ENCODE measurements at regions not wholly inside any gene's neighbourhood (a gene's known extent, or its start where the extent isn't known, plus 50 kb on each side); places are given as distances from the start of the nearest gene placed in this dataset.

GRCh38 chr18:73556904-73557303 is 590.7 kb downstream of the FBXO15 start:
- no peak for TF ChIP-seq ZFP3 (CRISPR knock-in tag; IDR thresholded peaks at IDR 0.05)
- no peak for TF ChIP-seq ZNF70 (CRISPR knock-in tag; IDR thresholded peaks at IDR 0.05)
- no peak for TF ChIP-seq CSRNP3 (CRISPR knock-in tag; IDR thresholded peaks at IDR 0.05)
- no peak for TF ChIP-seq ZFP30 (CRISPR knock-in tag; IDR thresholded peaks at IDR 0.05)
- TF ChIP-seq GLIS3 (CRISPR knock-in tag; IDR thresholded peaks at IDR 0.05) = no peak
- no peak for TF ChIP-seq PPARA (CRISPR knock-in tag; IDR thresholded peaks at IDR 0.05; ENCODE audit: borderline replicate concordance)

GRCh38 chr18:73552171-73552570 is 595.5 kb downstream of the FBXO15 start:
- no peak for ATAC-seq
- no peak for TF ChIP-seq SNAI2 (CRISPR knock-in tag; IDR thresholded peaks at IDR 0.05)
- no peak for TF ChIP-seq PPARA (CRISPR knock-in tag; IDR thresholded peaks at IDR 0.05; ENCODE audit: borderline replicate concordance)
- no peak for TF ChIP-seq CSDC2 (CRISPR knock-in tag; IDR thresholded peaks at IDR 0.05)
- no peak for TF ChIP-seq ZNF8 (CRISPR knock-in tag; IDR thresholded peaks at IDR 0.05)
- no peak for TF ChIP-seq ZFP3 (CRISPR knock-in tag; IDR thresholded peaks at IDR 0.05)
- TF ChIP-seq TSHZ2 (CRISPR knock-in tag; IDR thresholded peaks at IDR 0.05) = no peak
- TF ChIP-seq ZNF565 (CRISPR knock-in tag; conservative IDR thresholded peaks at IDR 0.05; ENCODE audit: low read depth) = no peak

More at GRCh38 chr18:73556904-73557303, 590.7 kb downstream of the FBXO15 start:
- no peak for ATAC-seq

- no peak for ATAC-seq
- TF ChIP-seq PATZ1 (CRISPR knock-in tag; IDR thresholded peaks at IDR 0.05; ENCODE audit: borderline replicate concordance) (no peak), CSDC2 (CRISPR knock-in tag; IDR thresholded peaks at IDR 0.05) (no peak), ARNTL (CRISPR knock-in tag; IDR thresholded peaks at IDR 0.05; ENCODE audit: borderline replicate concordance, low read depth) (no peak), CREB5 (CRISPR knock-in tag; IDR thresholded peaks at IDR 0.05; ENCODE audit: low read depth) (no peak), PPARA (CRISPR knock-in tag; IDR thresholded peaks at IDR 0.05; ENCODE audit: borderline replicate concordance) (no peak), ZFP30 (CRISPR knock-in tag; IDR thresholded peaks at IDR 0.05) (no peak), ZNF565 (CRISPR knock-in tag; conservative IDR thresholded peaks at IDR 0.05; ENCODE audit: low read depth) (no peak), OSR1 (CRISPR knock-in tag; IDR thresholded peaks at IDR 0.05) (no peak), SNAI2 (CRISPR knock-in tag; IDR thresholded peaks at IDR 0.05) (no peak), ZNF8 (CRISPR knock-in tag; IDR thresholded peaks at IDR 0.05) (no peak), TCF4 (CRISPR knock-in tag; IDR thresholded peaks at IDR 0.05; ENCODE audit: borderline replicate concordance) (no peak), POU6F1 (CRISPR knock-in tag; IDR thresholded peaks at IDR 0.05; ENCODE audit: borderline replicate concordance, low read depth) (no peak), BACH2 (CRISPR knock-in tag; IDR thresholded peaks at IDR 0.05; ENCODE audit: borderline replicate concordance) (no peak), ZC3H10 (CRISPR knock-in tag; IDR thresholded peaks at IDR 0.05) (no peak), RARB (CRISPR knock-in tag; IDR thresholded peaks at IDR 0.05) (no peak), TOX (CRISPR knock-in tag; IDR thresholded peaks at IDR 0.05; ENCODE audit: borderline replicate concordance) (no peak), CSRNP3 (CRISPR knock-in tag; IDR thresholded peaks at IDR 0.05) (no peak), ZFP3 (CRISPR knock-in tag; IDR thresholded peaks at IDR 0.05) (no peak), ISL1 (CRISPR knock-in tag; IDR thresholded peaks at IDR 0.05) (no peak)
Measured at GRCh38 chr18:73551211-73551610, 596.4 kb downstream of the FBXO15 start.
